Activated CD8-positive, alpha-beta memory T cell treated with anti-CD3 and anti-CD28 coated beads for 24 hours (primary cell): ENCODE measurements at regions not wholly inside any gene's neighbourhood (a gene's known extent, or its start where the extent isn't known, plus 50 kb on each side); places are given as distances from the start of the nearest gene placed in this dataset.
"Not testable (repeated sequence)": the region's sequence is repeated elsewhere in the genome, so short reads cannot be mapped to it uniquely, and the experiment has no call there.

ENCODE experiments used
- DNase-seq: peaks from one replicate; pipeline ENCODE4 v3.0.0-alpha.2; 2020

- DNase-seq: no peak
Measured at GRCh38 chrX:81857192-81857591, 655.3 kb downstream of the SH3BGRL start.

DNA sequence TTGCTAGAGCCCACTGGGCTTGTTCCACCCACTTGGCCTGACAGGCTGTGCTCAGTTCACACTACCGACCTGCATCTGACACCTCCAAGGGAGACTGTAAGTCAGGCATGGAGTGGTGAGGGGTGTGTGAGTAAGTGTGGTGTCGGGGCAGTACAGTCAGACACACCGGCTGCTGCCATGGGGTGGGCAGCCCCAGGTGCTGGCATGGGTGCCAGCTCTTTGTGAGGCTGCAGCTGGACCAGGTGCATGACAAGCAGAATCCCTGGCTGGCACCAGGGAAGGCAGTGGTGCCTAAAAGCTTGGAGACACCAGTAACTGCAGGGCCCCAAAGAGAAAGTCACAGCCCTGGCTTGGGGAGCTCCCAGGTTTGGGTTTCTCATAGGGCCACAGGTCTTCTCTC, 665.0 kb downstream of the SH3BGRL start:
- DNase-seq: no peak

DNA sequence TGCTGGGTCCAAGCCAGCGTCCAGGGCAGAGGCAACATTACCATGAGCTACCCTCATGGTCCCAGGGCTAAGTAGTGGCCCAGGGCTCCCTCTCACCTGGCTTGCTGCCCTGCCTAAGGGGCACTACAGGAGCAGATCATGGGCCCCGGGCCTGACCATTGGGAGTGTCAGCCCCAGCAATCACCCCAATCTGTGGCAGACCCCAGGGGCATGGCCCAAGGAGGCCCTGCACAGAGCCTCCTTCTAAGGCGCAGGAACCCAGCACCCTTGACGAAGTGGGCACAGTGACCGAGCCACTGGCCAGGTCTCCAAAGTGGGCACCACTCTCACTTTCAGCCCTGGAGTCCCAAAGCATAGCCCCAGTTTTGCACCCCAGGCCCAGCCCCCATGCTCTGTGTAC, 667.1 kb downstream of the SH3BGRL start:
- DNase-seq: no peak

DNA sequence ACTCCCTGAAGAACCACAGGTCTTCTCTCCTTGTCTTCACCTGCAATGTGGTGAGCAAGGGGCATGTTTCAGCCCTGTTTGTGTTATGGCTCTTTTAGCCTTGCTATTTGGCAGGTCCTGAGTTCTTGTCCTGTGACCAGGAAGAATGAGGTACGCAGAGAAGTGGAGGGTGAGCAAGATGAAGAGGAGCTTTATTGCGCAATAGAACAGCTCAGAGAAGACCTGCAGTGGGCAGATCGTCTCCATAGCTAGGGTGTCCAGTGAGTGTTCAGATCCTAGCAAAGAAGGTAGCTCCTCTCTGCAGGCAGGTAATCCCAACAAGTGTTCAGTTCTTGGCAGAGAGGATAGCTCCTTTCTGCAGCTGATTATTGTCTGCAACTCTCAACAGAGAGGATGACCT, 672.9 kb downstream of the SH3BGRL start:
- no peak for DNase-seq

DNA sequence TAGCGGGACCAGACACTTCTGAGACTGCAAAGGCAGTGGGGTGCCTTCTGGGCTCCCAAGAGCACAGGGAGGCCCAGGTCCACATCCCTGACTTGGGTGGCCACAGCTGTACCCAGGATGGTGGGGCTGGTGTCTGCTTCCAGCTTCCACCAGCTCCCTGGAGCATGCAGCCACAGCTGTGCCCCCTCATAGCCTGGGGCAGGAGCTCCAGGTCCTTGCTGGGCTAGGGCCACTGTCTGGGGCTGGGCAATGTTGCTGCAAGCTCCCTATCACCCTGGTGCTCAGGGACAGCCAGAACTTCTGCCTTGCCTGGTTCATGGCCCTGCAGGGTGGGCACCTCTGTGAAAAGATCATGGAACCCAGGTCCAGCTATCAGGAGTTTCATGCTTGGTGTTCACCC, 673.9 kb downstream of the SH3BGRL start:
- no peak for DNase-seq

GRCh38 chrX:81876437-81876836, 674.5 kb downstream of the SH3BGRL start:
- no peak for DNase-seq

GRCh38 chrX:81890521-81890920, 688.6 kb downstream of the SH3BGRL start:
- no peak for DNase-seq

DNA sequence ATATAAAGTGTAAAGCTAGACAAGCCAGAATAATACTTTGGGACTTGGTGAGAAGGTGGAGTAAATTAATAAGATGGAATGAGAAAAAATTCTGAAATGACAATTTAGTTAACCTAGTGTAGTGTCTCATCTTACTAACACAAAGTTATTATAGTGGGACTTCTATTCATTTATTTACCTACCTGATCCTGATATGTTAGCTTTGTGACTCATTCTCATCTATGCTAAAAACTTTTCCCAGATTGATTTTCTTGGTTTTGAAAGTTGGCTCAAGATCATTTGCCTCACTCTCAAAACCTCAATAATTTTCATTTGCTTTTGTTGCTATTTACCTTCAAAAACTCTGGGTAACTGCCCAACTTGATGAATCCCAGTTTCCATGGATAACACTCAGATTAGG, 698.6 kb downstream of the SH3BGRL start:
- no peak for DNase-seq

- DNase-seq: no peak
Measured at GRCh38 chrX:81925812-81926211, 723.9 kb downstream of the SH3BGRL start.

GRCh38 chrX:81945911-81946310, 744.0 kb downstream of the SH3BGRL start:
- DNase-seq: not testable (repeated sequence)

DNA sequence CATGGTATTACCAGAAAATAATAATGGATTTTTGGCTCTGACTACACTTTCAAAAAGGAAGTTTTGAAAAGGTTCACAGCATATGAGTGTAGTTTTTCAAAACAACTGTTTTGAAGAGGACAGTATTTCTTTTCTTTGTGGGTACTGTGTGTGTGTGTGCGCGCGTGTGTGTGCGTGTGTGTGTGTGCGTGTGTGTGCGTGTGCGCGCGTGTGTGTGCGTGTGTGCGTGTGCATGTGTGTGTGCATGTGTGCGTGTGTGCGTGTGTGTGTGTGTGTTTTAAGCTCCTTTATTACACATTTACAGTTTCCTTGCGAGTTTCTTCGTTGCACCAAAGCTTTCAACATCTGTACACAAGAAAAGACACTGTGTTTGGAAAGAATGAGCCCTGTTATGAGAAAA, 755.4 kb downstream of the SH3BGRL start:
- no peak for DNase-seq

DNA sequence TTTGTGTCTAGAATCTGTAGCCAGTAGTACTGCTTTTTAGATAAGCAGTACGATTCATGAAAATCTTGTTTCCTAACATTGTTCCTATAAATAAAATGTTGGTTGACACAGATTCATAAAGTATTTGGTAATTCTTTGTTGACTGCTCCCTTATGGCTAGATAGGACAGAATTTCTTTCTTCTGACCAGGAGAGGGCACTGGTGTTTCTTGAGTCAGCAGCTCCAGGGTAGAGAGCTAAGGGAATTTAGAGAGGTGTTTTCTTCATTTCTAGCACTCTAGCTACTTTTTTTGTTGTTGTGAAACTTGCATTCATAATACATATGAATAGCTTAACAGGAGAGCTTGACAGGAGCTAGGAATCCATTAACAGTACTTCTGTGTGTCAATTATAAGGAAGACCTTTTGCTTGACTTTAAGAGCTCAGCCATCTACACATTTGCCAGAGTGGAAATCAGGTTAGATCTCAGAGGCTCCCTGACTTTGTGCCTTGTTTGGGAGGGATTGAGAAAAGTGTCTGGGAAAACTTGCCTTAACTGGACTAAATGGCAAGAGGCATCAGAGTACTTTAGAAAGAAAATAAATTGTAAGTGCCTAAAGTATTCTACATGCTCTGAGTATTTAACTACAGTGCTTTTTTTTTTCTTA, 756.1 kb downstream of the SH3BGRL start:
- DNase-seq: no peak

- no peak for DNase-seq
Measured at GRCh38 chrX:81959964-81960363, 758.1 kb downstream of the SH3BGRL start.

DNA sequence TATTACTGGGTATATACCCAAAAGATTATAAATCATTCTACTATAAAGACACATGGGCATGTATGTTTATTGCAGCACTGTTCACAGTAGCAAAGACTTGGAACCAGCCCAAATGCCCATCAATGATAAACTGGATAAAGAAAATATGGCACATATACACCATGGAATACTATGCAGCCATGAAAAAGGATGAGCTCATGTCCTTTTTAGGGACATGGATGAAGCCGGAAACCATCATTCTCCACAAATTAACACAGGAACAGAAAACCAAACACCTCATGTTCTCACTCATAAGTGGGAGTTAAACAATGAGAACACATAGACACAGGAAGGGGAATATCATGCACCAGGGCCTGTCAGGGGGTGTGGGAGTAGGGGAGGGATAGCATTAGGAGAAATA, 772.5 kb downstream of the SH3BGRL start:
- not testable (repeated sequence) for DNase-seq

- no peak for DNase-seq
Measured at GRCh38 chrX:81979806-81980515, 778.1 kb downstream of the SH3BGRL start.

DNA sequence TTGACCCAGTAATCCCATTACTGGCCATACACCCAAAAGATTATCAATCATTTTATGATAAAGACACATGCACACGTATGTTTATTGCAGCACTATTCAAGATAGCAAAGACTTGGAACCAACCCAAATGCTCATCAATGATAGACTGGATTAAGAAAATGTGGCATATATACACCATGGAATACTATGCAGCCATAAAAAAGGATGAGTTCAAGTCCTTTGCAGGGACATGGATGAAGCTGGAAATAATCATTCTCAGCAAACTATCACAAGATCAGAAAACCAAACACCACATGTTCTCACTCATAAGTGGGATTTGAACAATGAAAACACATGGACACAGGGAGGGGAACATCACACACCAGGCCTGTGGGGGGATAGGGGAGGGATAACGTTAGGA, 785.3 kb downstream of the SH3BGRL start:
- not testable (repeated sequence) for DNase-seq

- DNase-seq: no peak
Measured at GRCh38 chrX:81996166-81996565, 794.3 kb downstream of the SH3BGRL start.

DNA sequence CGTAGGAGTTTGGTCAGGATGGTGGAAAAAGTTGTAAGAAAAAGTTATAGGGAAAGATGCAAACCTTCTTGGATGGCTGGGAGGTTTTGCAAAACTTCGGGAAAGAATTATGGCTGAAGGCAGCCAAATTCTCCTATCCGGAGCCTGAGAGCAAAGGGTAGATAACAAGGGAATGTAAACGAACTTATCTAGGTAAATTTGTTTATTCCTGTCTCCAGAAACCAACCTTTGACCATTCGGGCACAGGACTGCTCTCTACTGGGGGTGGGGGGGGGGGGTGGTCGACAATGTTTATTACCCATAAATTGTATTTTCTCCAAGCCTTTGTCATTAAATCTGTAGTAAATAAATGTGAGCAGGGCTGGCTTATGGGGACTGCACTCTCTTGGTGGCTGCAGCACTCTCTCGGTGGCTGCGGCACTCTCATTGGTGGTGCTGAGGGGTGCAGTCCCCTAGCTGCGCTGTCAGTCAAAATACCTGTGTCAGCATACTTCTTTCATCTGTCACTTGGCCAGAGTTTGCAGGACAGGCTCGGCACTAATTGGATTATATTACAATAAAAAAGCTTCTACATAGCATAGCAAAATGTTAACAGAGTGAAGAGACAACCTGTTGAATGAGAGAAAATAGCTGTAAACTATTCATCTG, 827.8 kb downstream of the SH3BGRL start:
- no peak for DNase-seq

- DNase-seq: no peak
Measured at GRCh38 chrX:82031250-82031649, 829.3 kb downstream of the SH3BGRL start.

GRCh38 chrX:82038793-82039192, 836.9 kb downstream of the SH3BGRL start:
- DNase-seq: no peak

DNA sequence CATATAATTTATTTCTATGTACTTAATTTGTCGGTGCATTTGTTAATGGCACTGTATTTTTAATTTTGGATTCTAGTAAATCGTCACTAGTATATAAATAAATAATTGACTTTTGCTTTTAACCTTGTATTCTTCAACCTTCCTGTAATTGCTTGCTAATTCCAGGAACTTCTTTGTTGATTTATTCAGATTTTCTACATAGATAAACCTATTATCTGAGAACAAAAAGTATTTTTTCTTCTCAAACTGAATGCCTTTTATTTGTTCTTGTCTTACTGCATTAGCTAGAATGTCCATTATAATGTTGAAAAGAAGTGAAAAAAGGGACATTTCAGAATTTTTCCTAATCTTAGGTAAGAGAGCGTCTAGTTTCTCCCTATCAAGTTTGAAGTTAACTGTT, 839.1 kb downstream of the SH3BGRL start:
- DNase-seq: no peak

DNA sequence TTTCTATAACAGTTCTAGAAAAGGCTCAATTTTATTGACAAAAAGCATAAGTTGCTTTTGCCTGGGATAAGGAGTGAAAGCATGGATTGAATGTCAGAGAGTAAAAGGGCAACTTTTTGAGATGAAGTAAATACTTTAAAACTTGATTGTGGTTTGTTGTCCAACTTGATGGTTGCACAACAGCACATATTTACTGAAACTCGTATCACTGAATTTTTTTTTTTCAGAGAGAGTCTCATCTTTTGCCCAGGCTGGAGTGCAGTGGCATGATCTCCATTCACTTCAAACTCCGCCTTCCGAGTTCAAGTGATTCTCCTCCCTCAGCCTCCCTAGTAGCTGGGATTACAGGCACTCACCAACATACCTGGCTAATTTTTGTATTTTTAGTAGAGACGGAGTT, 856.8 kb downstream of the SH3BGRL start:
- no peak for DNase-seq

DNA sequence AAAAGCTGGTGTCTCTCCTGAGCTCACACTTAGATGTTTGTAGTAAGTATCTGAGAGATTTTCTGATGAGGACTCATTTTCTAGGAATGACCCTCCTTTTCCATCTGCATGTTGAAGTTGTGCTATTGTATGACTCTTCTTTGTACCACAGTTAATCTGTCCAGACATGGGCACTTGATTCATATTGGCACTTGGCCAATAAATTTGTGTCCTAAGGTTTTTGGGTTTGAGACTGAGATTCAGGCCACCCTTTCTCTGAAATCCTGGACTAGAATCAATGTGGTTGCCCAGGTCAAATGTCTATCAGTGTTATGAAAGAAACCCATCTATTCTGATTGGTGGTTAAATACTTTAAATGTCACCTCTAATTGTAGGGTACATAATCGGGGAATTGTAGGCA, 869.0 kb downstream of the SH3BGRL start:
- no peak for DNase-seq

DNA sequence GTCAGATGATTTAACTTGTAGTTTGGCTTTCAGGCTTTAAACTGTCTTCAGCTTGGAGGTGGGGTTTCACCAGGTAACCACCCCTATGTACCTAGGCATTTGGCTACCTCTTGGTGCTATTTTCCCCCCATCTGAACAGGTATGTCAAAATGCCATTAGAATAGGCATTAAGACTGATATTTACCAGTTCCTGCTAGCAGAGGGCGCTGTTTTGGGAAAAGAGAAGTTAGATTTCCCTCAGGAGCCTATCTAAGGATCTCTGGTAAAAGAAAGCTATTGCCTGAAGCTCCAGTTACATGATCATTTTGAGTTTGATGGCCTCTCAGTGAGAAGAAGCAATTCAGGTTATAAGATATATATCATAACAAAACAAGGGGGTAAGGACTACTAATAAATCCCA, 879.1 kb downstream of the SH3BGRL start:
- no peak for DNase-seq
